ENCODE measurements at regions not wholly inside any gene's neighbourhood (a gene's known extent, or its start where the extent isn't known, plus 50 kb on each side); places are given as distances from the start of the nearest gene placed in this dataset.
"Not testable (repeated sequence)": the region's sequence is repeated elsewhere in the genome, so short reads cannot be mapped to it uniquely, and the experiment has no call there.

- H3K27me3 ChIP-seq = no peaks in the 10 kb centered on the region
Observed at GRCh38 chr7:41559426-41559825, 143.5 kb downstream of the INHBA start.

GRCh38 chr7:41554481-41554880 lies 148.4 kb downstream of the INHBA start:
- no peak overlapping the region for H3K27ac ChIP-seq
- no peak for DNase-seq
- H3K27me3 ChIP-seq = no peaks in the 10 kb centered on the region
- H3K4me1 ChIP-seq = no peaks in the 10 kb centered on the region
- intact Hi-C loops (cut with DNase I; ENCODE audit: low total_unique reads) = no loop called here
- no peaks in the 10 kb centered on the region for H3K36me3 ChIP-seq
- H3K9me3 ChIP-seq = no peaks in the 10 kb centered on the region
- TF ChIP-seq POLR2A (IDR thresholded peaks at IDR 0.05) = no peak
- H3K4me3 ChIP-seq = no peak overlapping the region

More at GRCh38 chr7:41559426-41559825, 143.5 kb downstream of the INHBA start:
- H3K36me3 ChIP-seq = no peaks in the 10 kb centered on the region
- TF ChIP-seq POLR2A (IDR thresholded peaks at IDR 0.05) = no peak
- TF ChIP-seq CTCF (IDR thresholded peaks at IDR 0.05) = no peak
- DNase-seq = no peak
- no peak overlapping the region for H3K27ac ChIP-seq
- H3K4me1 ChIP-seq = no peaks in the 10 kb centered on the region
- intact Hi-C loops (cut with DNase I; ENCODE audit: low total_unique reads) = no loop called here
- H3K9me3 ChIP-seq = no peaks in the 10 kb centered on the region
- H3K4me3 ChIP-seq = no peak overlapping the region

GRCh38 chr7:41550046-41550445 lies 152.8 kb downstream of the INHBA start:
- H3K4me1 ChIP-seq; H3K4me3 ChIP-seq; intact Hi-C loops (cut with DNase I; ENCODE audit: low total_unique reads); H3K36me3 ChIP-seq; H3K9me3 ChIP-seq; DNase-seq; H3K27me3 ChIP-seq; H3K27ac ChIP-seq: not testable (repeated sequence)

- DNase-seq = no peak
- TF ChIP-seq CTCF (IDR thresholded peaks at IDR 0.05) = no peak
- no peak for TF ChIP-seq POLR2A (IDR thresholded peaks at IDR 0.05)
- Histone ChIP-seq H3K27ac (no peak overlapping the region), H3K4me1 (no peaks in the 10 kb centered on the region), H3K9me3 (no peaks in the 10 kb centered on the region), H3K36me3 (no peaks in the 10 kb centered on the region), H3K27me3 (no peaks in the 10 kb centered on the region), H3K4me3 (no peak overlapping the region)
- intact Hi-C loops (cut with DNase I; ENCODE audit: low total_unique reads) = no loop called here
Observed at GRCh38 chr7:41544241-41544640, 158.6 kb downstream of the INHBA start.

GRCh38 chr7:41540601-41541000 lies 162.3 kb downstream of the INHBA start:
- Histone ChIP-seq H3K27ac (no peak overlapping the region), H3K27me3 (no peaks in the 10 kb centered on the region), H3K36me3 (no peaks in the 10 kb centered on the region), H3K9me3 (no peaks in the 10 kb centered on the region), H3K4me1 (no peaks in the 10 kb centered on the region), H3K4me3 (no peak overlapping the region)
- intact Hi-C loops (cut with DNase I; ENCODE audit: low total_unique reads) = no loop called here
- no peak for TF ChIP-seq POLR2A (IDR thresholded peaks at IDR 0.05)
- TF ChIP-seq CTCF (IDR thresholded peaks at IDR 0.05) = no peak
- DNase-seq = no peak

GRCh38 chr7:41538810-41539724 lies 163.8 kb downstream of the INHBA start:
- Histone ChIP-seq H3K4me1 (no peaks in the 10 kb centered on the region), H3K36me3 (no peaks in the 10 kb centered on the region), H3K9me3 (no peaks in the 10 kb centered on the region), H3K27me3 (no peaks in the 10 kb centered on the region), H3K4me3 (no peak overlapping the region), H3K27ac (no peak overlapping the region)
- intact Hi-C loops (cut with DNase I; ENCODE audit: low total_unique reads) = no loop called here
- no peak for DNase-seq
- TF ChIP-seq POLR2A (IDR thresholded peaks at IDR 0.05) (no peak), CTCF (IDR thresholded peaks at IDR 0.05) (no peak)
